Inflammatory macrophage treated with lipopolysaccharide for 1 hour (primary cell): ENCODE measurements at regions not wholly inside any gene's neighbourhood (a gene's known extent, or its start where the extent isn't known, plus 50 kb on each side); places are given as distances from the start of the nearest gene placed in this dataset.

Experiments used
- DNase-seq, 2 donors: peaks; one replicate each; pipeline ENCODE4 v3.0.0-alpha.2; 2020 to 2022

DNA sequence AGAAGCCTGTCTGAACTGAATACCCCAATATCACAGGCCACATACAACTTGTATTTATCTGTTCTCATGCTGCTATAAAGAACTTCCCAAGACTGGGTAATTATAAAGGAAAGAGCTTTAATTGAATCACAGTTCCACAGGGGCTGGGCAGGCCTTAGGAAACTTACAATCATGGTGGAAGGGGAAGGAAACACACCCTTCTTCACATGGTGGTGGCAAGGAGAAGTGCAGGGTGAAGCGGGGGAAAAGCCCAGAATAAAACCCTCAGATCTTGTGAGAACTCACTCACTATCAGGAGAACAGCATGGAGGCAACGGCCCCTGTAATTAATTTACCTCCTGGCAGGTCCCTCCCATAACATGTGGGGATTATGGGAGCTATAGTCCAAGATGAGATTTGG lies 50.3 kb upstream of the FNDC1 start:
- peak; percentile 79 to 83 for DNase-seq

DNA sequence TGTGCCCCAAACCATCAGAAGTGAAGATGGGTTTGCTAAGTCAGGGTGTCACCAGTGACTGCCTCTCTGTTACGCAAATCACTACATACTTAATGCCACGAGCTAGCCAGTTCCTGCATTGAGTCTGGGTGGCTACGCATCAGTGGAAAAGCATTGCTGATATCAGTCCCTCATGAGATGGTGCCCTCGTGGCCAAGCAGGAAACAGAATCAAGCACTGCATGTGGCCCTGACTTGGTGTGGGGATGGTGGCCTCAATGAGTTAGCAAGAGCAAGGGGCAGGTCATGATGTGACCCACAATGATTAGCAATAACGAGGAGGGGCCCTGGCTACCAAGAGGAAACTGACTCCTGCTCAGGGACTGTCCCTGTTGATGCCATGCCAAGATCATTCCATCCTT lies 51.6 kb upstream of the FNDC1 start:
- DNase-seq, result peak; percentile 86 to 98

DNA sequence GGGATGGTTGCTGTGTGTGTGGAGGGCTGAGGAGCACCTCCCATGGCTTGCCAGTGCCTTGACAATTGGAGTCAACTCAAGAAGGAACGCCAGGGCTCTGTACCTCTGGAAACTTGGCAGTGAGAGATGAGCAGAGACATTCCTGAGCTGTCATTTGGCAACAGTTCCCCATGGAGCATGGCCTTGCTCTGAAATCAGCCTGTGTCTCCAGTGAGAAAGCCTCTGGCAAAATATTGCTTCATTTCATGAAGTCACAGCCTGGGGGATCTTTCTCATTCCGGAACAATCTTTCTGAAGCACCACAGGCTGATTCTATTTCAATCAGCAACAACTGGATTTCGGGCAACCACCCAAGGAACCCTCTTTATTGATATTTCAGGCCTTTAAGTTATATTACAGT lies 52.2 kb upstream of the FNDC1 start:
- peak; percentile 77 to 83 for DNase-seq

DNA sequence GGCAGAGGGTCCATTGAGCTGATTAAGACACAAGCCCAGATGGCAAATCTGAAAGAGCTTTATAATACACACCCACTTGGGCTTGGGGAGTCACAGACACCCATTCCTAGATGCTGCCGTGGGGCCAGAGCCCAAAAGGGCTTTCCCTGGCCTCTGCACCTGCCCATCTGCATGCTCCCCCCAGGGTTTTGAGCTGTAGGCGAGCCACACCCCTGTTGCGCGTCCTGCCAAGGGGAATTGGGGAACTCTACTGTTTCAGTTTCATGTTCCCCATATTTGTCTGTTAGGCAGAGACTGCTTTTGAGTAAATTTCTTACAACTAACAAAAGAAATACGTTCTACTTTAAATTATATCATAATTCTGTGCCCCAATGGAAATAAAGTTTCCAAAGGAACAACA lies 52.9 kb upstream of the FNDC1 start:
- DNase-seq, result peak; percentile 90 to 91

DNA sequence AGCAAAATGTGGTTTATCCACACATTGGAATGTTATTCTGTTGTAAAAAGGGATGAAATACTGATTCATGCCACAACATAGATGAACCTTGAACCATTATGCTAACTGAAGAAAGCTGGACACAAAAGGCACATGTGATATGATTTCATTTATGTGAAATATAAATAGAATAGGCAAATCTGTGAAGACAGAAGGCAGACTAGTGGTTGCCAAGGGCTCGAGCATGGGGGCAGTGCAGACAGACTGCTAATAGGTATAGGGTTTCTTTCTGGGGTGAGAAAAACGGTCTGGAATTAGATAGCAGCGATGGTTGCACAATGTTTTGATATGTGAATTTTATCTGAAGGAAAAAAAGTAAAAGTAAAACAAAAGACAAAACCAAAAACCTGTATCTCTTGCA lies 54.6 kb upstream of the FNDC1 start:
- DNase-seq, result peak in 1 of 2 donors; percentile 38

DNA sequence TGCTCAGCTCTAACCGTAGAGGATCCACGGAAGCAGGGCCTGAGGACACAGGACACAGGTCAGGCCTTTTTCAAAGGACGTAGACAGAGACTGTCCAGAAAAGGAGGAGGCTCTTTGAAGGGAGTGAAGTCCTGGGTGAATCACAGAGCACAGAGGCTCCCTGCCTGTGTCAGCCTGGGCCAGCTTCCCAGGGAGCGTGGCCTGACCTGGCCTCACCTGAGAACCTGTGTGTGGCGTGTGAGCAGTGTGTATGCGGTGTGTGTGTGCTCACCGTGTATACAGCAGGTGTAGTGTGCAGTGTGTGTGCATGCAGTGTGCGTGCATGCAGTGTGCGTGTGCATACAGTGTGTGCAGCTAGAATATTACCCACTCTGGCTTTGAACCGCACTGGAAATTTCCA lies 56.0 kb upstream of the FNDC1 start:
- no peak for DNase-seq

DNA sequence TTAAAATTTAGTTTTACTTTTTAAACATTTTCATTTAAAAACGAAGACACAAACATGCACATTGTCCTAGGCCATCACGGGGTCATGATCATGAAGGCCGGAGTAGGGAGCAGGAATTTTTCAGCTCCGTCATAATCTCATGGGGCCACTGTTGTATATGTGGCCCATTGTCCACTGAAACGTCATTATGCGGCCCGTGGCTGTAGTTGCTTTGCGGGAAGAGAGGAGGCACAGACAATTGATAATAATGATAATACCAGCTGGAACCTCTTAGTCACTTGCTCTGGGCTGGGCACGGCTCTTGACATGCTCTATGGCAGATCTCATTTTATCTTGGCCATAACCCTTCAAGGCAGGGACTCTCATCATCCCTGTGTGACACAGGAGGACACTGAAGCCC lies 56.5 kb upstream of the FNDC1 start:
- DNase-seq, result no peak

DNA sequence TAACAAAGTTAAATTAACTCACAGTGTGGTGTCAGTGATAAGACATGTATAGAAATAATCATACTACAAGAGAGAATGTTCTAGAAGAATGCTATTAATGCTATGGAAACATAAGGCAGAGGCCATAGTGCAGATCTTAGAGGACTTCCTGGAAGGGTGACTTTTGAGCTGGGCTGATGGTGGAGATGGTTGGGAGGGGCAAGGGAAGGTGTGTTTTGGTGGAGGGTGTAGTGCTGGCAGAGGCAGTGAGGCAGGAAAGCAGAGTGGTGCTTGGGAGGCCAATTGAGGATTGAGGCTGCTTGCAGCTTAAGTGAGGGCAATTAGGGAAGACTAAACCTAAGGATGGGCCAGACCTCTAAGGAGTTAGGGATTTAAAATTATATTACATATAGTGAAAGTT lies 58.5 kb upstream of the FNDC1 start:
- DNase-seq, result no peak

DNA sequence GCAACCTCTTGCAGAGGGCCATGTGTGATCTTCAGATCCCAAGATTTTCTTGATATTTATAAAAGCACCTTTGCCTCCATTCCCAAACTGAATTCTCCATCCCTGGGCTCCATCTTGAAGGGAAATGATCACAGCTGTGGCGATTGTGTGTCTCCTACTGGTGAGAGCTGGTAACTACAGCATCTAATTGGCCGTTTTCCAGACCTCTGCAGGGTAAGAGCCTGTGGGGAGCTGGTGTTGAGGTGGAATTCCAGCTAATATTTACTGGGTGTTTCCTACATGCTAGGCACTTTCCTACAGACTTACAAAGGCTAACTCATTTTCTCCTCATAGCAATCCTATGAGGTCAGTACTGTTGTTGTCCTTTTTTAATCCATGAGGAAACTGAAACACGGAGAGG lies 59.2 kb upstream of the FNDC1 start:
- peak in 1 of 2 donors; percentile 71 for DNase-seq

DNA sequence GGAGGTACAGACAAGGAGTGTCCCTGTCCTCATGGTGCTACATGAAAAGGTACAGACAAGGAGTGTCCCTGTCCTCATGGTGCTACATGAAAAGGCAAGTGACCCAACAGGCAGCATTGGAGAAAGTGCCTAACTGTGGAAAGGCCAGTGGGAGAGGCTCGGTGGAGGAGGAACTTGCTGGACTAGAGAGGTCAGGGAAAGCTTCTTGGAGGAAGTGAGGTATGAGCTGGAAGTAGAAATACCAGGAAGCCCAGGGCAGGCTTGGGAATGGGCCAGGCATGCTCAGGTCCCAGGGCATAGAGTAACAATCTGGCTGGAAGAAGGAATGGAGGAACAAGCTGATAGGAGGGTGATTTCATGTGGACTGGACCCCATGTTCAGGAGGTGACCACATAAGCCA lies 59.8 kb upstream of the FNDC1 start:
- peak; percentile 39 to 52 for DNase-seq

DNA sequence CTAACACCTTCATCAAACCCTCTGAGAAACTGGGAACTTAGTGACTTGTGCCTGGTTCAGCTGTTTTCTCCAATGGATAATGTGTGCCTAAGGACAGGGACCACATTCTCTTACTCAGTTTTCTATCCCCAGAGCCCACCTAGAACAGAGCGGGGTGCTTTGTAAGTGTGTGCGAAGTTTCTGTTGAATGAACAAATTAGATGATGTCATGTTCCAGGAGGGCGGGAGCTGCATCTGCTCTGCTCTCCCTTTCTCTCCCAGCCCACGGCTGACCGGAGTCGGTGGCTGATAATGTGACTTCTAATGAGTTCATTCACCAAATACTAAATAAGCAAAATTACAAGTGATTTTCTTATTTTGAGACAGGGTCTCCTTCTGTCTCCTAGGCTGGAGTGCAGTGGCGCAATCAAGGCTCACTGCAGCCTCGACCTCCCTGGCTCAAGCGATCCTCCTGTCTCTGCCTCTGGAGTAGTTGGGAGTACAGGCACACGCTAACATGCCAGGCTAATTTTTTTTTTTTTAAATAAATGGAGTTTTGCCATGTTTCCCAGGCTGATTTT lies 60.7 kb upstream of the FNDC1 start:
- DNase-seq, result no peak

DNA sequence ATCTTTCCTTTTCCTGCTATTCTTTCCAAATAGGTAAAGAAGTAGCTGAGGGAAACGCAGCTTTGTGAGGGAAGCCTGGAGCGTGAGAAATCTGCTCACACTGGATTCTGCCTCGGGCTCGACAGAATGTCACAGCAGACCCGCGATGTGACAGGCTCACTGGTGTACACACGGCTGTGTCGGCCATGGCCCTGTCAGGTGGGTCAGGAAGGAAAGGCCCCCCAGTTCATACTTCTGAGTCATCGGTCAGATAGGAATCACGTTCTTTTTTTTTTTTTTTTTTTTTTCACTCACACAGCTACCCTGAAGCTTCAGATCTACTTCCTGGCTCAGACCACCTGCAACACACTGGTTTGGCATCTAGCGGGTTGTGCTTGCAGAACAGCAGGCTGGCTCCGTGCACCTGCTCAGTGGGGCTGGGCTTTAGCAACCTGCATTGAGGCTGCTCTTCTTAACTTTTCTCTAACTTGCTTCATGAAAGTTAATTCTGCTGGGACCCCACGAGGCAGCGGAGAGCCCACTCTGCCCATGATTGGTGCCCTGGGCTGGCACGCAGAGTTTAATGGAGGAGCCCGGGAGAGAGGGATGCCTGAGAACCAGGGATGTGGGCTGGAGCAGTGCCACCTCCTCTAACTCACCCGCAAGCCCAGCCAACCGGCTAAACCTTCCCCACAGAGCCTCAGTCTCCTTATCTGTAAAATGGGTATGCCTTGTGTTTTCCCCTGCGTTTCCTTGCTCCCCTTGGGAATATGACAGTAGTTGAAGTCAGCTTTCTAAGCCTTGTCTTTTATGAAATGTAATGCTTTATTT lies 61.5 kb upstream of the FNDC1 start:
- DNase-seq, result no peak

DNA sequence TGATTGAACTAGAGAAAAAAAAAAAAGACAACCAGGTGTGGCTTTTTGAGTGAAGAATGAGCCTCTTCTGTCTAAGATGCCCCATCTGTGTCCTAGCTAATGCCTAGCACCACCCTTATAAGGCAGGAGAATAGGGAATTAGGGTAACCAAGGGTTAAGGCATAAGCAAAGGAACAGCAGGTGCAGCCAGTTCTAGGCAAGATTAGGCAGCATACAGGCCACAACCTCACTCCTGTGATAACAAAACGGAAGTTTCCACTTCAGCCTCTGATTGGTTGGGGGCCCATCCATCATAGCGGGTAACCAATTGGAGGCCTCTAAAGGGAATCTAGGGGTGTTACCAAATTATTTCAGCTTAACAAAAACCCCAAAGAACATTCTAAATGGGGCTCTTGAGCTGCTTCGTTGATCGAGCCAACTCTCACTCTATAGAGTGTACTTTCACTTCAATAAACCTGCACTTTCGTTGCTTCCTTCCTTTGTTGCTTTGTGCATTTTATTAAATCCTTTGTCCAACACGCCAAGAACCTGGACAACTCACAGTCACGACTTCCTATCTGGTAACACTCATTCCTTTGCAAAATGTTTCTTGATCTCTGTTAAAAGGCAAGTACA lies 61.9 kb upstream of the TAGAP start:
- DNase-seq, result peak; percentile 84 to 99

DNA sequence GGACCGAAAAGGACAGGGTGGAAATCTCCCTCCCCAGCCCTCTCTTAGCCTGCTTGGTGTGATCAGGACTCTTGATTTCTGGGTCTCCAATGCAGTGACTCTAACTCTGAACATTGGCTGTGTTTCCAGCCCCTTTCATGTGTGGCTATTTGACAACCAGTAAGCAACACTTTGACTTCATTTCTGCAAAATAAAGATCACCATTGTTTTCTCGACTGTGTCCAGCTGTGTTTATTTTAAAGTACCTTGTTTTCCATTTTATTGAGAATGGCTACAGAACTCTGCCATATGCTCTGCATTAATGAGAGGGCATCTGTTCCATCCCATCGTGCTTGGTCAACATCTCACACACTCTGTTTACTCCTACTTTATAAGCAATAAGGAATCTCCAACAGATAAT lies 60.9 kb upstream of the TAGAP start:
- no peak for DNase-seq

DNA sequence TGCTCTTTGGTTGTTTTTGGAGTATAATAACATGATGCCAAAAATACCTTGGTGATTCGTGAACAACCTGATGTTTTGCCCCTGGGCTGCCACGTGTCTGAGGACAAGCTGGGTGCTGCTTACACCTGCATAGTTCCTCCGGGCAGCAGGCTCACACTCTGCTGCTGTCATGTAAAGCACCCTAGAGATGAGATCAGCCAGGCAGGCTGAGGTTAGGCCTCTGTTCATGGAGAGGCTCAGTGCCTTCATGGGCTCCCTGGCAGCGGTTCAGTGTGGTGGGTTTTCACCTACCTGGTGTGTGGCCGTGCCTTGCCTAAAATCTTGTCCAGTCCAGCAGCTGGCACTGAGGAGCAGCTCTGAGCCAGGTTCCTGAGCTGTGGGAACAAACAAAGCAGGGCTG lies 60.1 kb upstream of the TAGAP start:
- no peak for DNase-seq

DNA sequence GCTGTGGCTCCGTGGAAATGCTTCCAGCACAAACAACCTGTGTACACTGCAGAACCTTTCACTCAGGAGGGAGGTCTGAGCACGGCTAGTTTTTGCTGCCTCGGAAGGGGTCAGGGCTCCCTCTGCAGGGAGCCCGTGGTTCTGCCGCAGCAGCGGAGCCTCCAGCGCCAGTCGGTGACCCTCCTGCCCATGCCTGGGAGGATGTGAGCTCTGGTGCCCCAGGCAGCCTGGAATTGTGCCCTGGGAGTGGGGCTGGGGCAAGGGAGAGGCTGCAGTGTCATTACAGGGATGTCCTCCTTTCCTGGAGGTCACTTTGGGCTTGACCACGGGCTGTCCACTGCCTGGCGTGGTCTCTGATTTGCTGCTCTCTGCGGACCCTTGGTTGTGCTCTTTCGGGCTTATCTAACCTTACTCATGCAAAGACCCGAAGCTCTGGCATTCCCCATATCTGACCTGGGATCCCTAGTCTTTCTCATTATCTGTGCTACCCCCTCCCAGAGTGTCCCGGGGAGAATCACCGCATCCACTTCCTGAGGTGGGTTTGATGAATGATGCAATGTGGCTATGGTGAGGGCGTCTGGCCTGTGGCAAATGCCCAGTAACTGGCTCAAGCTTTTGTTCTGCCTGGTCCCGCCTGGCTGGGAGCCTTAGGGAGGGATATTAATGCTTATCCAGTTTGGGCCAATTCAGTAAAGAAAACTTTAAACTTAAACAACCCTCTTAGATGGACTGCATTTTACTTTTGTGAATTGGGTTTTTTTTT lies 59.6 kb upstream of the TAGAP start:
- DNase-seq, result peak in 1 of 2 donors; percentile 80

DNA sequence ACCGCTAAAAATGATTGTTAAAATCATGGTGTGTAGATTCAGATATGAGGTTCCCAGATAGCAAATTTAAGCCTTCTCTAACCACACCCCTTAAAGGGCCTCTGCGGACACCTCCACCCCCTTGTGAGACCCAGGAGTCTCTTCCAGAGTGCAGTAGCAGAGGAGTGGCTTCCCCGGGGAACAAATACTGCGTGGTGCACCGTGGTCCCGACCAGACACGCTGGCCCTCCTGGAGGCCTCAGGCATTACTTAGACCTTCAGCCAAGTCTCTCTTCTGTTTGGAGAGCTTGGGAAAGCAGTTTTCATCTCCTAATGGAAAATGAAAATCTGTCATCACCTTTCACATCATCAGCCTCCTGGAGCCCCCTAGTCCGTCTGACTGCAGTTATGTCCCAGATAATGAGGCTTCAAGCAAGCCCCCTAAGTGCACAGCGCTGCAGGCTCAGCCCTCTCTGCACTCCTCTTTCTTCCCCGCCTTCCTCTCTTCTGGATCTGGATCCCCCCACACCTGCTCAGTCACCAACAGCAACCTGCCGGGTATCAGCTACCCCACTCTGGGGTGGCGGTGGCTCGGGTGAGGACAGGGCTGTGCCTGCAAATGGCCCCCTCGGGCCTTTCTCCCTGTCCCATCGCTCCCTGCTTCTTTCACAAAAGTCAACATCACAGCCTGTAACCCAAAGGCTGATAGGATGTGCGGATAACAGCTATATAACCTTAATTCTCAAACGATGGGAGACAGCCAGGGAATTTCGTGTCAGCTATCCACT lies 58.8 kb upstream of the TAGAP start:
- DNase-seq, result no peak

DNA sequence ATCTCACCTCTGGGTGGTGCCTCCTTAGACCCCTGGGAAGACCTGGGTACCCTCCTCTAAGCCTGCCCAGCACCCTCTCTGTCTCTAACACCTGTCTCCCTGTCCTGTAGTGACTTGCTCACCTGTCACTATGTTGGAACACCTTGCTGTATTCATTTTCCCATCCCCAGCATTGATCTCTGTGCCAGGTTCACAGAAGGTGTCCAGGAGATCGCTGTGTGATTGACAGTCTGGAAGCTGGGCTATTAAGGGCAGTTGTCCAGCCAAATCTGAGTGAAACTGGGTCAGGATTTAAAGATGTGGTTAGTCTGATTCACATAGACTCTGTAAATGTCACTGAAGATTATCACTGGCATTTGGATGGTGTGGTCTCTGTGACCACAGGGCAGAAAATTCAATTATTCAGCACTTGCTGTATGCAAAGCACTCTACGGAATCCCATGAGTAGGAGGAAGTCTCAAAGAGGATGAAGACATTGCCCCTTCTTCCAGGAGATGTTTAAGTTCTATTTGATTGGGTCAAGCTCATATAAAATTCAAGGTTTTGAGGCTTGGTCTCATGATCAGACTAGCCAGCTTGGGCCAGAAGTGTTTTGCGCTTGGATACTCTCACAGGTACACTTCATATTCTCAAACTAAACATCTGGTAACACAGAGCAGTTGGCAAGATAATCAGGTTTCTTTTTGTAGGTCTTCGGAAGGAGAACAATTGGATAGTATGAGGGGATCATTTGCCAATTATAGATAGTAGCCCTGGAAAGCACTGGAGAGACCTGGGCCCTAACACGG lies 57.8 kb upstream of the TAGAP start:
- no peak for DNase-seq

DNA sequence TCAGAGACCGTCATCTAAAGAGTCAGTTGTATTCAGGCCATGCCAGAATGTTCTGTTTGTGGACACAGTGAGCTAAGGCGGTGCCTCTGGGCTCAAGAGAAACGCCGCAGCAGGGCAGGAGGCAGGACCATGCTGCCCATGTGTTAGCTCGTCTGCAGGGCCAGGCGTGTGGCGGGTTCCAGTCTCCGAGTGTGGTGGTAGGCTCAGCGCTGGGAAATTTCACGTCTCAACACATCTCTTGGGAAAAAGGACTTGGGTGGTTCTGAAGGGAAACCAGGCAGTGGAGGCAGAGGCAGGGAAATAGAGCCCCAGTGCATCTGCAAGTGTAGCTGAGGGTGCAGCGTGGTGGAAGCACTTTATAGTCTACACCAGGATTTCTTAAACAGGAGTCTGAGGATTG lies 56.9 kb upstream of the TAGAP start:
- no peak for DNase-seq

DNA sequence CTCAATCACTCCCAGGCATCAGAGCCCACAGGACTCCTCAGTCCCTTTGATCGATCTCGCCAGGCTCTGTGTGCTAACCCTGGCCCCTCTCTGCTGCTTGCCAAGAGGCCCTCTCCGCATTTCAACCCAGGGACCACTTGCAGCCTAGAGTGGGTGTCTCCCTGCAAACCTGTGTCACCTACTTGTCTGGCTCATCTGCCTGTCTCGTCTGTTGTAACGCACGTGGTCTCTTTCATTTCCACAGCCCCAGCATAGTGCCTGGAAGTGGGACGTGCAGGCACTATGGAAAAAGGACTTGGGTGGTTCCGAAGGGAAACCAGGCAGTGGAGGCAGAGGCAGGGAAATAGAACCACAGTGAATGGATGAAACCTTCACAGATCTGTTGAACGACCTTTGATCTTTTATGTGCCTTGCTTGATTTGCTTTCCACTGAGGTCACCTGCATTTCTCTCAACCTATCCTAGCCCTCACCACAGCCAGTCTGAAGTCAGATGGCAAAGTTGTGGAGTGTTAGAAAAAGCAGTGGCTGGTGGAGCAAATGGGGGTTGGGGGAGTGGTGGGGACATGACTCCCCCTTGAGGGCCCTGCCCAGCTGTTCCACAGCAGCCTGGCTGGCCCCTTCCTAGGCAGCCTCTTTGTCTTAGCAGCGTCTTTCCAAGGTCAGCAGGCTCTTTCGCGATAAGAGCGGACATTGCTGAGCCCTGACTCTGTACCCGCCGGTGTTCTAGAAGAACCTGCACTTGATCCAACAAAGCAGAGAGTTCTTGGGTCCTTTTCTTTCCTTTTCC lies 55.8 kb upstream of the TAGAP start:
- DNase-seq, result no peak

DNA sequence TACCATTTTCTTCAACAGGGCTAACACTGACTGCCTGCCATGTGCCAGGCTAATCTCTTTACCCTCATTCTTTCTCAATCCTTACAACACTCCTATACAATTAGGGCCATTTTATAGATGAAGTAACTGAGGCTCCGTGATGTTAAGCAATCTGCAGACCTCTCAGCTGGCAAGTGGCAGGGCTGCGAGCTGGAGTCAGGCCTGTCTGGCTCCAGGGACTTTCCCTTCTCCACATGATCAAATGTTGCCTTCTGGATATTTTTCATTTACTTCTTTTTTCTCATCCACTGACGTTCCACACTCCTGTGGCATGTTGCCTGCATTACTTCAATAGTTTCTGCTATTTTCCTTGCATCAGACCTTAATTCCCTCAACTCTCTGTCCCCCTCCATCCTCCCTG lies 55.2 kb upstream of the TAGAP start:
- DNase-seq, result peak; percentile 52 to 75
